HEK293T (cell line): ENCODE measurements at regions not wholly inside any gene's neighbourhood (a gene's known extent, or its start where the extent isn't known, plus 50 kb on each side); places are given as distances from the start of the nearest gene placed in this dataset.

Experiments
- ARNT ChIP-seq: fragments of 450-650 bp; IDR thresholded peaks from 2 replicates; pipeline ENCODE4 v1.6.1; 2017; ENCODE audit warnings: mild to moderate bottlenecking
- ELF4 ChIP-seq: fragments of 450-650 bp; IDR thresholded peaks from 2 replicates; pipeline ENCODE4 v1.6.1; 2017; ENCODE audit warnings: antibody characterized with exemption
- FOXK2 ChIP-seq: fragments of 450-650 bp; IDR thresholded peaks from 2 replicates; pipeline ENCODE4 v1.6.1; 2016; ENCODE audit warnings: mild to moderate bottlenecking
- FOXM1 ChIP-seq: fragments of 450-650 bp; IDR thresholded peaks from 2 replicates; pipeline ENCODE4 v1.6.1; 2017; ENCODE audit warnings: mild to moderate bottlenecking, borderline replicate concordance
- HDGF ChIP-seq: fragments of 450-650 bp; IDR thresholded peaks from 2 replicates; pipeline ENCODE4 v1.6.1; 2017; ENCODE audit warnings: antibody characterized with exemption, borderline replicate concordance
- SP1 ChIP-seq: fragments of 450-650 bp; IDR thresholded peaks from 2 replicates; pipeline ENCODE4 v1.6.1; 2017
- TARDBP ChIP-seq: fragments of 450-650 bp; IDR thresholded peaks from 2 replicates; pipeline ENCODE4 v1.6.1; 2016
- ZNF384 ChIP-seq: fragments of 450-650 bp; IDR thresholded peaks from 2 replicates; pipeline ENCODE4 v1.6.1; 2016

GRCh38 chr1:118297521-118297920, 112.5 kb upstream of the SPAG17 start:
- TF ChIP-seq ZNF384: no peak
- no peak for TF ChIP-seq TARDBP
- TF ChIP-seq ELF4: no peak
- no peak for TF ChIP-seq SP1
- TF ChIP-seq ARNT: no peak
- no peak for TF ChIP-seq HDGF
- no peak for TF ChIP-seq FOXM1
- no peak for TF ChIP-seq FOXK2
